SIG-M5 treated with dmso at 0.1 percent for 504 hours (cell line): ENCODE measurements at regions not wholly inside any gene's neighbourhood (a gene's known extent, or its start where the extent isn't known, plus 50 kb on each side); places are given as distances from the start of the nearest gene placed in this dataset.
"Not testable (repeated sequence)": the region's sequence is repeated elsewhere in the genome, so short reads cannot be mapped to it uniquely, and the experiment has no call there.

Experiments
- DNase-seq: peaks from one replicate; lab custom pipeline; 2025; ENCODE audit not compliant: unreplicated experiment; lab: John Stamatoyannopoulos, UW

GRCh38 chr22:22716136-22716665 lies 71.8 kb downstream of the GGTLC2 start:
- DNase-seq, result no peak

- DNase-seq, result no peak
Measured at GRCh38 chr22:22717664-22718063, 73.2 kb downstream of the GGTLC2 start.

- peak; percentile 83 for DNase-seq
Measured at GRCh38 chr22:22720201-22720723, 75.8 kb downstream of the GGTLC2 start.

GRCh38 chr22:22720724-22721261 lies 76.4 kb downstream of the GGTLC2 start:
- peak; percentile 68 for DNase-seq

GRCh38 chr22:22721681-22722354 lies 77.4 kb downstream of the GGTLC2 start:
- no peak for DNase-seq

GRCh38 chr22:22728382-22728781 lies 84.0 kb downstream of the GGTLC2 start:
- no peak for DNase-seq

- no peak for DNase-seq
Measured at GRCh38 chr22:22730655-22731373, 86.4 kb downstream of the GGTLC2 start.

- no peak for DNase-seq
Measured at GRCh38 chr22:22731374-22731676, 86.9 kb downstream of the GGTLC2 start.

GRCh38 chr22:22733006-22733405 lies 88.6 kb downstream of the GGTLC2 start:
- not testable (repeated sequence) for DNase-seq

- DNase-seq, result no peak
Measured at GRCh38 chr22:22733881-22734373, 89.5 kb downstream of the GGTLC2 start.

GRCh38 chr22:22734395-22735272 lies 90.2 kb downstream of the GGTLC2 start:
- DNase-seq, result not testable (repeated sequence)

GRCh38 chr22:22735276-22735675 lies 90.9 kb downstream of the GGTLC2 start:
- not testable (repeated sequence) for DNase-seq

- DNase-seq, result no peak
Measured at GRCh38 chr22:22735695-22736611, 91.5 kb downstream of the GGTLC2 start.

- no peak for DNase-seq
Measured at GRCh38 chr22:22737590-22737989, 93.2 kb downstream of the GGTLC2 start.

GRCh38 chr22:22738959-22739585 lies 94.7 kb downstream of the GGTLC2 start:
- no peak for DNase-seq

- DNase-seq, result no peak
Measured at GRCh38 chr22:22740560-22741276, 96.3 kb downstream of the GGTLC2 start.

- no peak for DNase-seq
Measured at GRCh38 chr22:22741843-22742242, 97.4 kb downstream of the GGTLC2 start.

GRCh38 chr22:22742641-22743040 lies 98.2 kb downstream of the GGTLC2 start:
- DNase-seq, result no peak
